ENCODE measurements at regions not wholly inside any gene's neighbourhood (a gene's known extent, or its start where the extent isn't known, plus 50 kb on each side); places are given as distances from the start of the nearest gene placed in this dataset.
A peak's percentile ranks its signal among the peaks of the same experiment; 100 is the strongest.

DNA sequence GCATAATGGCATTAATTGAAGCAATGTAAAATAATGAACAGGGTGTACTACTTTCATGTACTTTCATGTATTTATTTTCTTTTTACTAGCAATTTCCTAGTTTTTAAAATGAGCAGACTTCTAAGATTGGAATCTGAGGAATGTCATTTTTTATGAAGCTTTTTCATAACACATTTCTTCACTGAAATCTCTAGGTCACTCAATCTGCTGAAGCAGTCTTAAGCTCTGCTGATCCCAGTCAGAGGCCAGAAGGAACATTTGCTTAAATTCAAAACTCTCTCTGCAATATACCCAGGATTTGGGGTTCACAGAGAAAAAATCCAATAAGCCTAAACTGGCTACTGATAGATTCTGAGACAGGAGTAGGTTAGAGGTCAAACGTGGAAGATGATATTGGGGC, 73.6 kb upstream of the CNTN1 start:
- DNase-seq: no peak

DNA sequence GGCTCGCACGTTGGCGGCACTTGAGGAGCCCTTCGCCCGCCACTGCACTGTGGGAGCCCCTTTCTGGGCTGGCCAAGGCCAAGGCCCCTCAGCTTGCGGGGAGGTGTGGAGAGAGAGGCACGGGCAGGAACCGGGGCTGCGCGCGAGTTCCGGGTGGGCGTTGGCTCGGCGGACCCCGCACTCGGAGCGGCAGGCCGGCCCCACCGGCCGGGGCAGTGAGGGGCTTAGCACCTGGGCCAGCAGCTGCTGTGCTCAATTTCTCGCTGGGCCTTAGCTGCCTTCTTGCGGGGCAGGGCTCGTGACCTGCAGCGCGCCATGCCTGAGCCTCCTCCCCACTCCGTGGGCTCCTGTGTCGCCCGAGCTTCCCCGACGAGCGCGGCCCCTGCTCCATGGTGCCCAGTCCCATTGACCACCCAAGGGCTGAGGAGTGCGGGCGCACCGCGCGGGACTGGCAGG, 71.6 kb upstream of the CNTN1 start:
- no peak for DNase-seq

DNA sequence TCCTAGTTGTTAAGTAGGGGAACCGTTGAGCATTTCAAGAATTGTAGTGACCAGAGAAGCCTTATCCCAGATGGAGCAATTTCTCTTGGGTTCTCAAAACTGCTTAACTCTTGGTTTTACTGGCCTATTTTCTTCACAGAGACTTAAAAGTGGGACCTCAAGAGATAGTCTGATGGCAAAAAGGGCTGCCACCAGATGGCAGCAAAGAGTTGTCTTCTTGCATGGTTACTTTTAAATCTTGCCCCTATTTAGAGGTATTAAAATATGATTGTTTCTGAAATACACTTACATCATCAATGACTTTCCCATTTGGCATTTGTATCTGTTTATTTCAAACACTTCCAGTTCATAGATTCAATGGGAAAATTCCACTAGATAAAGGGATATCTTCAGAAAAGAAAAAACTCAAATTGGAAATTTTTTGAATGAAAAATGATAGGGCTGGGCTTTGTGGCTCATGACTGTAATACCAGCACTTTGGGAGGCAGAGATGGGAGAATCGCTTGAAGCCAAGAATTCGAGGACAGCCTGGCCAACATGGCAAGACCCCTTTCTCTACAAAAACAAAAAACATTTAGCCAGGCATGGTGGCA, 69.9 kb upstream of the CNTN1 start:
- peak in 31 of 51 donors; percentile 1 to 71 (median 23) for DNase-seq

DNA sequence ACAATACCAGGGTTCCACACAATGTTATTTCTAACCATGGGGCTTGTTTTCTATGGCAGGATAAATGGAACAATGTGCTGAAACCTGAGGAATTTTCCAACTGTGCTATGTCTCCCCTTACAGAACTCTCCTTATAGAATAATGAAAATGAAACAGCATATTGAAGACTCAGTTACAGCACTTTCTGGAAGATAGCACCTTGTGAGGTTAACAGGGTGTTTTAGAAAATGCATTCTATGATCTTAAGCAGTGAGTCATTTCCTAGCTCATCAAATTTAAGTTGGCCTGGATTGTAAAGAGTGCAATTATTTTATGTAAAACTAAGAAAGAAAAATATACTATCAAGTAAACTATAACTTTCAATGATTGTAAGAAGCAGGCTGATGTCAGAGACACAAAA, 60.1 kb upstream of the CNTN1 start:
- DNase-seq: no peak

DNA sequence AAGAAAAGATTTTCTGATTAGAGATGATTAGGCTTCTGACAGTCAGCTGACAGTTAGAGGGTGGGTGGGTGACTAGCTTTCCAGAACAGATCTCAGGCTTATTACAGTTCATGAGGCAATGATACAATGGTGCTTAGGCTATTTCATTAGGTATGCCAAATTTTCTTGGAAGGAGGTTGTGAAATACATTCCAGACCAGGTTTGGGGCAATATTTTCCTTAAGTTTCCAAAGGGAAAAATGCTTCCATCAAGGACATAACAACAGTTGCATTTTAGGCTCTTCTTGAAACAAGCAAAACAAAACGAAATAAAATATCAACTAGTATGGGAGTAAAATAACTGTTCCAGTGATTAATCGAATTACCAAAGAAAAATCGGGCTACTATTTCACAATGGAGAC, 59.3 kb upstream of the CNTN1 start:
- DNase-seq: no peak

DNA sequence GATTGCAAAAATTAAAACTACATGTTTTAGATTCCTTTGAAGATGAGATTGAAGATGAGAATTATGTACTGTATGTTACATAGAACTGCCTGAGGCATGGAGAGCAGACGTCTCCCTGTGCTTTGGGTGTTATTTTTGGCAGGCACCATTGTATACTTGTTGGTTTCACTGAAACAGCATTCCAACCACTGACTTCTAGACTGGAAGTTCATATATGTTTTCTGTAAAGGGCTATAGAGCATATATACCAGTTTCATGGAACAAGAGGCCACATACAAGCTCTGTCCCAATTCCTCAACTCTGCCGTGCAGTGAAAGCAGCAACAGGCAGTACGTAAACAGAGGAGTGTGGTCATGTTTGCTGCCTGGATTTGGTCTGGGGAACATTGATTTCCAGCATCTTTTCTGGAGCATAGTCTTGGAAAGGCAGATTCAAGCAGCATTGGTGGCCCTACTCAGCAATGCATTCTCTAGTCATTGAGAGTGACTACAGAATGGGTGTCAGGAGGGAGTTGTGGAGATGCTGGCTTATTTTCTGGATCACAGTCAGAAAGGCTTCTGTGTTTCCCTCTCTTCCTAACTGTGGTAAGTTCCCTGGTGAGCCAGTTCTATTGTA, 57.6 kb upstream of the CNTN1 start:
- no peak for DNase-seq

DNA sequence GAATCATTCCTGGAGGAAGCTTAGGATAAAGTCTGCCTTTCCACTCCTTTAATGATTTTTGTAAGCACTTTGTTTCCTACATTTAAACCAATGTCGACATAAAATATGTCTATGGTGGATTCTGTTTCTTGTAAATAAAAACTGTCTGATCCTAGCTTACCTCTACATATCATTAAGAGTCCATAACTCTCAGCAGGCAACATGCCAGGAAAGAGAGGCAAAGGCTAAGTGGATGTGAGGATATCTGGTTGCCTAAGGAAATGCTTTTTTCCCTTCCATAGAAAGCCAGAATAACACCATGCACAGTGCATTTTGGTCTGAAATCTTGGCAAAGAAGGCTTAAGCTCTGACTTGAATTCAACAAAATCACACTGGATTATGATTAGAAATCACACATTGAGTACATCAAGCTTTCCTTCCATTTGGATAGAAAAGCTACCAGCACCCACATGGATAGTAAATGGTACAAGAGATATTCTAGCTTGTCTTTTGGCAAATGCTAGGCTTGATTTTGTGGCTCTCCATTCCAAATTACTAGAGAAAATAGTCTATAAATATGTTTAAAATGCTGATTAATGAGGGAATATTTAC, 57.0 kb upstream of the CNTN1 start:
- DNase-seq: no peak

Data from hypothalamus (tissue), 51 donors.